ENCODE measurements at regions not wholly inside any gene's neighbourhood (a gene's known extent, or its start where the extent isn't known, plus 50 kb on each side); places are given as distances from the start of the nearest gene placed in this dataset.
"Not testable (repeated sequence)": the region's sequence is repeated elsewhere in the genome, so short reads cannot be mapped to it uniquely, and the experiment has no call there.

DNA sequence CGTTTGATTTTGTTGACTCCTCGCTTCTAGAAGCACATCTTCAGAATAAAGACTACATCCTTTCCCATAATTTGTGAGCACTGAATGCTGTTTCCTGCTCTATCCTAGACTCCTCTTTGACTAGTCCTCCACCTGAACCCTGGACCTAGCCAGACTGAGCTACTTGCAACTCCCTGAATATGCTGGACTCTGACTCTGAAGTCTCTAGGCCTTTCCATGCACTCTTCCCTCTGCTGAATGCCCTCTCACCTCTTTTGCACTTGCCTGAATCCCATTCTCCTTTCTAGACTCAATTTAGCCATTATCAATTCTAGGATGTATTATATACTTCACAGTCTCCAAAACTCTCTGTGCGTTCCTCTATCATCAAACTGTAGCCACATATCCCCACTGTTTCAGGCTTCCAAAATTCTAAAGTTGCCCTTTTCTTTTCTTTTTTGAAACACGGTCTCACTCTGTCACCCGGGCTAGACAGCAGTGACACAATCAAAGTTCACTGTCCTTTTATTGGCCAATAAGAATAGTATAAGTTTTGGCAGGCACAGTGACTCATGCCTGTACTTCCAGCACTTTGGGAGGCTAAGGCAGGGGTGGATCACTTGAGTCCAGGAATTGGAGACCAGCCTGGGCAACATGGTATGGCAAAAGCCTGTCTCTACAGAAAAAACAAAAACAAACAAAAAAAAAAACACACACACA is 127.0 kb downstream of the LTN1 start:
- H3K36me3 ChIP-seq: no peaks in the 10 kb centered on the region
- H3K27ac ChIP-seq: no peak overlapping the region
- DNase-seq: no peak
- H3K9me3 ChIP-seq: no peaks in the 10 kb centered on the region
- no peaks in the 10 kb centered on the region for H3K27me3 ChIP-seq
- no peak for TF ChIP-seq CTCF (IDR thresholded peaks at IDR 0.05)
- no peak for TF ChIP-seq POLR2A (IDR thresholded peaks at IDR 0.05)
- H3K4me3 ChIP-seq: no peak overlapping the region
- no peaks in the 10 kb centered on the region for H3K4me1 ChIP-seq

DNA sequence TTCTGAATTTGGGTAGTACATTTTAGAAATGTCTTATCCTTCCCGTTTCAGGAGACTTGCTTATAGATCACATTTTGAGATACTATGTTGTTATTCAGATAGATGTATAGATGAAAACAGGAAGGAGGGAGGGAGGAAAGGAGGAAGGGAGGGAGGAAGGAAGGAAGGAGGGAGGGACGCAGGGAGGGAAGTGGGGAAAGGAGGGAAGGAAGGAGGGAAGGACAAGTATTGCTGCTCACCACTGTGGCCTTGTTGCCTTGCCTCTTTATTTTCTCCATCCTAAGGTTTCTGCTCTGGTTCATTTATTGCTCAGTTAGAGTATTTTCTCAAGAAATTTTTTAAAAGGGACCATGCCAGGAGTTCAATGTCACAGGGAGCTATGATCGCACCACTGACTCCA is 134.3 kb downstream of the LTN1 start:
- no peaks in the 10 kb centered on the region for H3K9me3 ChIP-seq
- no peak for TF ChIP-seq POLR2A (IDR thresholded peaks at IDR 0.05)
- no peaks in the 10 kb centered on the region for H3K4me1 ChIP-seq
- DNase-seq: no peak
- no peak overlapping the region for H3K27ac ChIP-seq
- H3K4me3 ChIP-seq: no peak overlapping the region
- no peaks in the 10 kb centered on the region for H3K27me3 ChIP-seq
- H3K36me3 ChIP-seq: no peaks in the 10 kb centered on the region

GRCh38 chr21:28857752-28858151 is 134.9 kb downstream of the LTN1 start:
- Histone ChIP-seq H3K4me3 (no peak overlapping the region), H3K27me3 (no peaks in the 10 kb centered on the region), H3K9me3 (no peaks in the 10 kb centered on the region), H3K4me1 (no peaks in the 10 kb centered on the region), H3K27ac (no peak overlapping the region), H3K36me3 (no peaks in the 10 kb centered on the region)
- TF ChIP-seq POLR2A (IDR thresholded peaks at IDR 0.05): no peak
- TF ChIP-seq CTCF (IDR thresholded peaks at IDR 0.05): no peak
- no peak for DNase-seq

DNA sequence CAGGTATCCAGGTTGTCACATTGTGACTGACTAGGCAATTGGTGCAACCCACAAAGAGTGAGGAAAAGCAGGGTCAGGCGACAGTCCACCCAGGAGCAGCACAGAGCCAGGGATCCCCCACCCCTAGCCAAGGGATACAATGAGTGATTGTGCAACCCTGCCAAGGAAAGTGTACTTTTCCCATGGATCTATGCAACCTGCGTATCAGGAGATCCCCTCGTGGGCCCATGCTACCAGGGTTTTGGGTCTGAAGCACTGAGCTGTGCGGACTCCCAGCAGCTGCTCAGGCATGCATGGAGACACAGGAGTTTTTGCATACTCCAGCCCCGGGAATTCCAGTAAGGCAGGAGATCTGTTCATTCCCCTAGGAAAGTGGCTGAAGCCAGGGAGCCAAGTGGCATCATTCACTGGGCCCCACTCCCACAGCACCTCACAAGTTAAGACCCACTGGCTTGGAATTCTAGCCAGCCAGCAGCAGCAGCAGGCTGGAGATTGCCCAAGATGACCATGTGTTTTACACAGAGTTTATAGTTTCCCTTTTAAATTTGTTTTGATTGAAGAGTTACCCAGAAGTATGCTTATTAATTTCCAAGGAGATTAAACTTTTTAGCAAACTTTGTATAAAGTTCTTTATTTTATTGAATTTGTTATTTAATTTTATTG is 136.0 kb downstream of the LTN1 start:
- Histone ChIP-seq H3K27ac (no peak overlapping the region), H3K27me3 (no peaks in the 10 kb centered on the region), H3K4me1 (no peaks in the 10 kb centered on the region), H3K4me3 (no peak overlapping the region), H3K9me3 (no peaks in the 10 kb centered on the region), H3K36me3 (no peaks in the 10 kb centered on the region)
- DNase-seq: no peak
- TF ChIP-seq POLR2A (IDR thresholded peaks at IDR 0.05) (no peak), CTCF (IDR thresholded peaks at IDR 0.05) (no peak)

- no peak for DNase-seq
- no peak overlapping the region for H3K27ac ChIP-seq
- no peak overlapping the region for H3K4me3 ChIP-seq
- no peaks in the 10 kb centered on the region for H3K9me3 ChIP-seq
- TF ChIP-seq CTCF (IDR thresholded peaks at IDR 0.05) (no peak), POLR2A (IDR thresholded peaks at IDR 0.05) (no peak)
- H3K27me3 ChIP-seq: no peaks in the 10 kb centered on the region
- H3K36me3 ChIP-seq: no peaks in the 10 kb centered on the region
- H3K4me1 ChIP-seq: no peaks in the 10 kb centered on the region
Observed at GRCh38 chr21:28852706-28853105, 140.0 kb downstream of the LTN1 start.

DNA sequence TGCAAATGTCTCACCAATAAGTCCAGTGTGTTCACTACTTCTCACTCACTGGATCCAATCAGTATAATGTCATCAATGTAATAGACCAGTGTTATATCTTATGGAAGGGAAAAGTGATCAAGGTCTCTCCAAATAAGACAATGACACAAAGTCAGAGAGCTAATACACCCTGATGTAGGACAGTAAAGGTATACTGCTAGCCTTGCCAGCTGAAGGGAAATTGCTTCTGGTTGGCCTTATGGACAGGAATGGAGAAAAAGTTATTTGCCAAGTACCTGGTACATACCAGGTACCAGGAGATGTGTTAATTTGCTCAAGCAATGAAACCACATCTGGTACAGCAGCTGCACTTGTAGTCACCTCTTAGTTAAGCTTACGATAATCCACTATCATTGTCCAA is 141.0 kb downstream of the LTN1 start:
- TF ChIP-seq POLR2A (IDR thresholded peaks at IDR 0.05): no peak
- no peak for TF ChIP-seq CTCF (IDR thresholded peaks at IDR 0.05)
- H3K27ac ChIP-seq: no peak overlapping the region
- no peaks in the 10 kb centered on the region for H3K27me3 ChIP-seq
- no peaks in the 10 kb centered on the region for H3K9me3 ChIP-seq
- H3K36me3 ChIP-seq: no peaks in the 10 kb centered on the region
- no peak overlapping the region for H3K4me3 ChIP-seq
- no peaks in the 10 kb centered on the region for H3K4me1 ChIP-seq
- DNase-seq: no peak

DNA sequence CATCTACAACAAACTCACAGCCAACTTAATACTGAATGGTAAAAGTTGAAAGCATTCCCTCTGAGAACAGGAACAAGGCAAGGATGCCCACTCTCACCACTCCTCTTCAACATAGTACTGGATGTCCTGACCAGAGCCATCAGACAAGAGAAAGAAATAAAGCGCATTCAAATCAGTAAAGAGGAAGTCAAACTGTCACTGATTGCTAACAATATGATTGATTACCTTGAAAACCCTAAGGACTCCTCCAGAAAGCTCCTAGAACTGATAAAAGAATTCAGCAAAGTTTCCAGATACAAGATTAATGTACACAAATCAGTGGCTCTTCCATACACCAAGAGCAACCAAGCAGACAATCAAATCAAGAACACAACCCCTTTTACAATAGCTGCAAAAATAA is 153.4 kb downstream of the LTN1 start:
- H3K9me3 ChIP-seq, H3K4me1 ChIP-seq, H3K27ac ChIP-seq, DNase-seq, H3K36me3 ChIP-seq, H3K4me3 ChIP-seq, H3K27me3 ChIP-seq: not testable (repeated sequence)

GRCh38 chr21:28837426-28837825 is 155.3 kb downstream of the LTN1 start:
- not testable (repeated sequence) for H3K9me3 ChIP-seq, H3K27ac ChIP-seq, H3K4me3 ChIP-seq, H3K27me3 ChIP-seq, DNase-seq, H3K4me1 ChIP-seq, H3K36me3 ChIP-seq

GRCh38 chr21:28836588-28836987 is 156.1 kb downstream of the LTN1 start:
- H3K4me1 ChIP-seq: not testable (repeated sequence)

More at GRCh38 chr21:28836588-28836987, 156.1 kb downstream of the LTN1 start:
- not testable (repeated sequence) for DNase-seq, H3K4me3 ChIP-seq, H3K27ac ChIP-seq, H3K9me3 ChIP-seq, H3K27me3 ChIP-seq, H3K36me3 ChIP-seq
